ENCODE measurements at regions not wholly inside any gene's neighbourhood (a gene's known extent, or its start where the extent isn't known, plus 50 kb on each side); places are given as distances from the start of the nearest gene placed in this dataset.

DNA sequence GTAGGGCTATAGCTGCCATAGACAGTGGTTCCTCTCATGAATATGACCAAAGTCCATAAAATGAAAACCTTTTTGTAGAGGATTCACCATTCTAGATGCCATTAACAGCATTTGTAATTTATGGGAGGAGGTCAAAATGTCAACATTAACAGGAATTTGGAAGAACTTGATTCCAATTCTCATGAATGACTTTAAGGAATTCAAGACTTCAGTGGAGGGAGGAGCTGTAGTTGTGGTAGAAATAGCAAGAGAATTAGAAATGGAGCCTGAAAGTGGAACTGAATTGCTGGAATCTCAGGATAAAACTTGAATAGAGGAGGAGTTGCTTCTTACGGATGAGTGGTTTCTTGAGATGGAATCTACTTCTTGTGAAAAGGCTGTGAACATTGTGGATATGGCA, 65.4 kb upstream of the ESRRG start:
- ATAC-seq = no peak
- no peaks in the 10 kb centered on the region for H3K4me1 ChIP-seq (ENCODE audit: low read depth)

DNA sequence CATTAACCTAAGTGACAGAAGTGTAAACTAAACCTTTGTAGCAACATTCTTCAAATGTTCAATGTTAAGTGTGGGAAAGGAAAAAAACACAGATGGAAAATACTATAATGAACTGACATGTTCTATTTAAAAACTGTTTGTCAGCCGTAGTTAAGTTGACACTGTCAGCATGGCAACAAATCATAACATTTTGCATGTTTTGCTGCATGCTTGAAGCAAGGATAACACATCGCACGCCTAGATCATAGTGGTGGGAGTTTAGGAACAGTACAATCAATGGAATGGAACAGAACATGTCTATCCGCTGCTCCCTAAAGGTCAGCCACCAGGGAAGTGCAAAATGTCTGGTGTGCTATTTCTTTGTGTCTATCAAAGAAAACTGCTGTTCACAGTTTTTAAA, 62.5 kb upstream of the ESRRG start:
- Histone ChIP-seq H3K4me1 (ENCODE audit: low read depth) (no peaks in the 10 kb centered on the region), H3K9me3 (no peaks in the 10 kb centered on the region), H3K36me3 (ENCODE audit: low read depth) (no peaks in the 10 kb centered on the region), H3K4me3 (no peak overlapping the region)
- intact Hi-C loops (cut with DNase I, micrococcal nuclease) = no loop called here
- TF ChIP-seq, protein P1, sequence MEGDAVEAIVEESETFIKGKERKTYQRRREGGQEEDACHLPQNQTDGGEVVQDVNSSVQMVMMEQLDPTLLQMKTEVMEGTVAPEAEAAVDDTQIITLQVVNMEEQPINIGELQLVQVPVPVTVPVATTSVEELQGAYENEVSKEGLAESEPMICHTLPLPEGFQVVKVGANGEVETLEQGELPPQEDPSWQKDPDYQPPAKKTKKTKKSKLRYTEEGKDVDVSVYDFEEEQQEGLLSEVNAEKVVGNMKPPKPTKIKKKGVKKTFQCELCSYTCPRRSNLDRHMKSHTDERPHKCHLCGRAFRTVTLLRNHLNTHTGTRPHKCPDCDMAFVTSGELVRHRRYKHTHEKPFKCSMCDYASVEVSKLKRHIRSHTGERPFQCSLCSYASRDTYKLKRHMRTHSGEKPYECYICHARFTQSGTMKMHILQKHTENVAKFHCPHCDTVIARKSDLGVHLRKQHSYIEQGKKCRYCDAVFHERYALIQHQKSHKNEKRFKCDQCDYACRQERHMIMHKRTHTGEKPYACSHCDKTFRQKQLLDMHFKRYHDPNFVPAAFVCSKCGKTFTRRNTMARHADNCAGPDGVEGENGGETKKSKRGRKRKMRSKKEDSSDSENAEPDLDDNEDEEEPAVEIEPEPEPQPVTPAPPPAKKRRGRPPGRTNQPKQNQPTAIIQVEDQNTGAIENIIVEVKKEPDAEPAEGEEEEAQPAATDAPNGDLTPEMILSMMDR (IDR thresholded peaks at IDR 0.05) = no peak
- DNase-seq = no peak
- no peak for ATAC-seq

More for the DNA sequence above, 65.4 kb upstream of the ESRRG start:
- intact Hi-C loops (cut with DNase I, micrococcal nuclease) = no loop called here
- Histone ChIP-seq H3K4me3 (no peak overlapping the region), H3K9me3 (no peaks in the 10 kb centered on the region), H3K36me3 (ENCODE audit: low read depth) (no peaks in the 10 kb centered on the region)
- DNase-seq = no peak
- TF ChIP-seq, protein P1 (IDR thresholded peaks at IDR 0.05) = no peak

DNA sequence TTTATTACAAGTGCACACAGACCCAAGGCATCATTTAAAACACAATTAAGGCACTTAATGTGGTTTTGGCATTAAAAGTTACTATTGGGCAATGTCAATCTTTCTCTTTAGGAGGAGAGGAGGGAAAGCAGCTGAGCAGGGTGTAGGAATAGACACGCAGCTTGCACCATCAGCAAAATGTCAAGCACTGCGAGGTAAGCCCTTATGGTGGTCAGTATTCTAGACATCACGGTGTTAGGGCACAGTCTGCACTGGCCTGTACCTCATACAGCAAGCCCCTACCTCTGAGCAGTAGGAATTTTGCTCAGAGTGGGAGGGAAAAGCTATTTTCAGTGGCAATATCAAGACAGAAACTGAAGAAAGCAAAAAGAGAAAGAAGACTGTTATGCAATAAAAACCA, 62.0 kb upstream of the ESRRG start:
- Histone ChIP-seq H3K36me3 (ENCODE audit: low read depth) (no peaks in the 10 kb centered on the region), H3K4me3 (no peak overlapping the region), H3K9me3 (no peaks in the 10 kb centered on the region), H3K4me1 (ENCODE audit: low read depth) (no peaks in the 10 kb centered on the region)
- TF ChIP-seq, protein P1 (IDR thresholded peaks at IDR 0.05) = no peak
- ATAC-seq (no peak), DNase-seq (no peak)
- intact Hi-C loops (cut with DNase I, micrococcal nuclease) = no loop called here

DNA sequence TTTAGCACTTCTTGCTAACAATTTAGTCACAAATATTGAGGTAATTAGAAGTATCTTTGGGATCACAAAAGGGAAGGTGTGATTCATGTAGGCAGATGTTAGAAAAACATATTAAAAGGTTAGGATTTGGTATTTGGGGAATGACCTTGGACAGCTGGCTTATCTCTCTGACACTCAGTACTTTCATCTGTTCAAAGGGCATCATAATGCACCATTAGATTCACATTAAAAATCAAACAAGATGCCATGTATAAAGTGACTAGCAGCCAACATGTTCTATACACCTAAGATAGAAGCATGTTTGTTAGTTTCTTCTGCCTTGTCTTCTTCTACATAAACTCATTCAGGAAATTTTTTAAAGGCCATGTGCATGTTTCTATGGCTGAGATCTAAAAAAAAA, 56.5 kb upstream of the ESRRG start:
- DNase-seq (no peak), ATAC-seq (no peak)
- Histone ChIP-seq H3K4me3 (no peak overlapping the region), H3K9me3 (no peaks in the 10 kb centered on the region), H3K4me1 (ENCODE audit: low read depth) (no peaks in the 10 kb centered on the region), H3K36me3 (ENCODE audit: low read depth) (no peaks in the 10 kb centered on the region)
- TF ChIP-seq, protein P1 (IDR thresholded peaks at IDR 0.05) = no peak
- intact Hi-C loops (cut with DNase I, micrococcal nuclease) = no loop called here

DNA sequence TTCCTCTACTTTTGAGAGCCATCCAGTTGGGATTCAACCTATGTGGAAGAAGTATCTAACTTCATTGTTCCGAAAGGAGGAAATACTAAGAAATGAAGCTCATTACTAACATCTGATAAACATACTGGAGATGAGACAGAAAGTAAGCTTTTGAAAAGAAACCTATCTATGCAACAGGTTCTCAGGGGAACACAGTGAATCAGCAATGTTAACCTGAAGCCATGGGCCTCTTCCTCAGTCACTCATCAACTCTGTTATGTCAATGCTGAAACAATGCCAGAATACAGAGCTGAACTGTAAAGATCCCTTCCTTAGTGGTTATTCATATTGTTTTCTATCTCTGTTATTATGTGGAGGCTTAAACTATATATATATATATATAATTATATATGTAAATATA, 55.5 kb upstream of the ESRRG start:
- Histone ChIP-seq H3K9me3 (no peaks in the 10 kb centered on the region), H3K4me1 (ENCODE audit: low read depth) (no peaks in the 10 kb centered on the region), H3K4me3 (no peak overlapping the region), H3K36me3 (ENCODE audit: low read depth) (no peaks in the 10 kb centered on the region)
- ATAC-seq = no peak
- TF ChIP-seq, protein P1 (IDR thresholded peaks at IDR 0.05) = no peak
- intact Hi-C loops (cut with DNase I, micrococcal nuclease) = no loop called here
- DNase-seq = no peak

DNA sequence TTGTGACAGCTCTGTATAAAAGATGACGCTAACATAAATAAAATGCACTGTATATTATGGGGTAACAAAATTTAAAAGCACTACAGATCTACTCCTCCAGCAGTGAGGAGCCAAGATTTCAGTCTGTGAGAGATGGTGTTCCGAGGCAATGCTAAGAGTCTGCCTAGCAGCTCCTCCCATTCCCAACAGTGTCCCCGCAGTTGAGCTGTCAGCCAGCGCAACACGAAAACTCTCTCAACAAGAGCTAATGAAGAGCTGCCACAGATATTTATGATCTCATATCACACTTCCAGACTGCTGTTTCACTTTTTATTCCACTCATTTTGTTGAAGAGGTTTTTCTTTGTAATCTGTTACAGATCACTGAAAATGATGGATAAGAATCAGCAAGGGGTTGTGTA, 53.9 kb upstream of the ESRRG start:
- TF ChIP-seq, protein P1 (IDR thresholded peaks at IDR 0.05) = no peak
- intact Hi-C loops (cut with DNase I, micrococcal nuclease) = no loop called here
- ATAC-seq (no peak), DNase-seq (no peak)
- no peaks in the 10 kb centered on the region for H3K4me1 ChIP-seq (ENCODE audit: low read depth)
- H3K9me3 ChIP-seq = no peaks in the 10 kb centered on the region
- H3K36me3 ChIP-seq (ENCODE audit: low read depth) = no peaks in the 10 kb centered on the region
- H3K4me3 ChIP-seq = no peak overlapping the region

Data from mucosa of descending colon (tissue), 3 donors.